ENCODE measurements at regions not wholly inside any gene's neighbourhood (a gene's known extent, or its start where the extent isn't known, plus 50 kb on each side); places are given as distances from the start of the nearest gene placed in this dataset.

GRCh38 chr6:91337967-91338366 lies 751.1 kb upstream of the MAP3K7 start:
- no peak overlapping the region for H3K4me3 ChIP-seq (ENCODE audit: low read length)
- DNase-seq (ENCODE audit: low read depth) = no peak
- TF ChIP-seq CTCF (conservative IDR thresholded peaks at IDR 0.05; ENCODE audit: low read length) = no peak; the same call in 1 of the 2 replicates

GRCh38 chr6:91330896-91331295 lies 744.0 kb upstream of the MAP3K7 start:
- H3K4me3 ChIP-seq (ENCODE audit: low read length) = no peak overlapping the region
- TF ChIP-seq CTCF (conservative IDR thresholded peaks at IDR 0.05; ENCODE audit: low read length) = no peak
- DNase-seq (ENCODE audit: low read depth) = no peak

GRCh38 chr6:91328241-91328640 lies 741.4 kb upstream of the MAP3K7 start:
- no peak for DNase-seq (ENCODE audit: low read depth)
- no peak overlapping the region for H3K4me3 ChIP-seq (ENCODE audit: low read length)
- TF ChIP-seq CTCF (conservative IDR thresholded peaks at IDR 0.05; ENCODE audit: low read length) = no peak

- no peak for DNase-seq (ENCODE audit: low read depth)
- H3K4me3 ChIP-seq (ENCODE audit: low read length) = no peak overlapping the region
- no peak for TF ChIP-seq CTCF (conservative IDR thresholded peaks at IDR 0.05; ENCODE audit: low read length)
Measured at GRCh38 chr6:91324711-91325110, 737.8 kb upstream of the MAP3K7 start.

GRCh38 chr6:91317984-91318383 lies 731.1 kb upstream of the MAP3K7 start:
- no peak for TF ChIP-seq CTCF (conservative IDR thresholded peaks at IDR 0.05; ENCODE audit: low read length)
- no peak overlapping the region for H3K4me3 ChIP-seq (ENCODE audit: low read length)
- no peak for DNase-seq (ENCODE audit: low read depth)

- TF ChIP-seq CTCF (conservative IDR thresholded peaks at IDR 0.05; ENCODE audit: low read length) = no peak
- H3K4me3 ChIP-seq (ENCODE audit: low read length) = no peak overlapping the region
- DNase-seq (ENCODE audit: low read depth) = no peak
Measured at GRCh38 chr6:91317247-91317835, 730.5 kb upstream of the MAP3K7 start.

GRCh38 chr6:91310178-91310577 lies 723.3 kb upstream of the MAP3K7 start:
- no peak for DNase-seq (ENCODE audit: low read depth)
- no peak for TF ChIP-seq CTCF (conservative IDR thresholded peaks at IDR 0.05; ENCODE audit: low read length)
- no peak overlapping the region for H3K4me3 ChIP-seq (ENCODE audit: low read length)
